IMR-90 (cell line): ENCODE measurements at regions not wholly inside any gene's neighbourhood (a gene's known extent, or its start where the extent isn't known, plus 50 kb on each side); places are given as distances from the start of the nearest gene placed in this dataset.
A peak's percentile ranks its signal among the peaks of the same experiment; 100 is the strongest.

Experiments
- ATAC-seq: fragments of 200-7000 bp; cut with Tn5 transposase; 2 replicates; pipeline ENCODE4 v1.9.1; 2020; ENCODE audit warnings: low read depth, mild to moderate bottlenecking, moderate library complexity
- BruUV-seq: library from RNA; stranded (reverse); fragments of 400-500 nt; replicated peaks from 2 replicates; lab custom pipeline; 2021; lab: Mats Ljungman, UMichigan
- CTCF ChIA-PET: fragments of 300-600 bp; formaldehyde crosslinking; extraction: SDS; loops from one replicate; lab custom pipeline; 2021; ENCODE audit warnings: antibody characterized with exemption; lab: Yijun Ruan, JAX
- POLR2A ChIA-PET: fragments of 300-600 bp; sonication (Branson Sonifier 250); formaldehyde crosslinking; loops from one replicate; lab custom pipeline; 2022; ENCODE audit warnings: antibody characterized with exemption; ENCODE audit not compliant: unreplicated experiment; lab: Charles Lee
- DNase-seq: peaks from one replicate; pipeline ENCODE4 v3.0.0; 2013
- H2AFZ ChIP-seq: replicated peaks from 2 replicates; pipeline ENCODE3; 2013; ENCODE audit warnings: low read length, mild to moderate bottlenecking; ENCODE audit not compliant: poor library complexity
- H2AK5ac ChIP-seq: 2 replicates; pipeline ENCODE4 v1.6.1; 2013; ENCODE audit warnings: low read depth, low read length, inconsistent platforms
- H2AK9ac ChIP-seq: replicated peaks from 2 replicates; pipeline ENCODE3; 2013; ENCODE audit warnings: mild to moderate bottlenecking, low read depth, low read length, moderate library complexity; ENCODE audit not compliant: poor library complexity
- H2BK120ac ChIP-seq: 2 replicates; pipeline ENCODE4 v1.6.1; 2013; ENCODE audit warnings: low read depth, low read length, inconsistent platforms
- H2BK15ac ChIP-seq: 3 replicates; pipeline ENCODE4 v1.6.1; 2013; ENCODE audit warnings: low read depth, low read length, inconsistent platforms
- H2BK20ac ChIP-seq: 2 replicates; pipeline ENCODE4 v1.6.1; 2013; ENCODE audit warnings: low read depth, mild to moderate bottlenecking, inconsistent platforms, low read length, moderate library complexity
- H2BK5ac ChIP-seq: 2 replicates; pipeline ENCODE4 v1.6.1; 2013; ENCODE audit warnings: mild to moderate bottlenecking, low read depth, low read length, inconsistent platforms; ENCODE audit not compliant: poor library complexity, severe bottlenecking
- H3K14ac ChIP-seq: replicated peaks from 2 replicates; pipeline ENCODE4 v1.6.1; 2013; ENCODE audit warnings: low read depth, low read length, inconsistent platforms
- H3K18ac ChIP-seq: 2 replicates; pipeline ENCODE4 v1.6.1; 2013; ENCODE audit warnings: low read depth, low read length, control low read depth
- H3K23ac ChIP-seq: 2 replicates; pipeline ENCODE4 v1.6.1; 2013; ENCODE audit warnings: low read depth, low read length, inconsistent platforms
- H3K27ac ChIP-seq: 2 replicates; pipeline ENCODE4 v1.5.1; 2013; ENCODE audit warnings: mild to moderate bottlenecking, control low read depth, low read length; ENCODE audit not compliant: insufficient read depth
- H3K27me3 ChIP-seq: 2 replicates; pipeline ENCODE4 v1.6.1; 2013; ENCODE audit warnings: low read length; ENCODE audit not compliant: control insufficient read depth, insufficient read depth
- H3K36me3 ChIP-seq: 2 replicates; pipeline ENCODE4 v1.6.1; 2013; ENCODE audit warnings: low read length, mixed read lengths; ENCODE audit not compliant: control insufficient read depth, insufficient read depth
- H3K4ac ChIP-seq: 2 replicates; pipeline ENCODE4 v1.6.1; 2013; ENCODE audit warnings: low read depth, low read length, inconsistent platforms
- H3K4me1 ChIP-seq: 2 replicates; pipeline ENCODE4 v1.6.1; 2013; ENCODE audit warnings: low read length, mixed read lengths; ENCODE audit not compliant: control insufficient read depth, insufficient read depth
- H3K4me2 ChIP-seq: 2 replicates; pipeline ENCODE4 v1.6.1; 2013; ENCODE audit warnings: low read depth, mild to moderate bottlenecking, control low read depth, low read length, moderate library complexity
- H3K4me3 ChIP-seq: 2 replicates; pipeline ENCODE4 v1.5.1; 2013; ENCODE audit warnings: low read depth, mild to moderate bottlenecking, control low read depth, low read length, moderate library complexity; ENCODE audit not compliant: insufficient read depth
- H3K56ac ChIP-seq: 2 replicates; pipeline ENCODE4 v1.6.1; 2013; ENCODE audit warnings: low read length, inconsistent platforms; ENCODE audit not compliant: insufficient read depth; ENCODE audit errors: extremely low read depth
- H3K79me1 ChIP-seq, 2 experiments: 2 replicates each; pipeline ENCODE4 v1.6.1; 2013; ENCODE audit warnings: low read length in 2 of 2, inconsistent platforms in 1 of 2, low read depth in 1 of 2
- H3K9ac ChIP-seq: 2 replicates; pipeline ENCODE4 v1.6.1; 2013; ENCODE audit warnings: low read depth, low read length, control low read depth
- H3K9me1 ChIP-seq: 2 replicates; pipeline ENCODE4 v1.6.1; 2013; ENCODE audit warnings: low read length, inconsistent platforms; ENCODE audit not compliant: insufficient read depth
- H3K9me3 ChIP-seq: 2 replicates; pipeline ENCODE4 v1.6.1; 2013; ENCODE audit warnings: low read length; ENCODE audit not compliant: control insufficient read depth, insufficient read depth
- H4K20me1 ChIP-seq: 2 replicates; pipeline ENCODE4 v1.6.1; 2013; ENCODE audit warnings: low read length, inconsistent platforms; ENCODE audit not compliant: insufficient read depth
- H4K5ac ChIP-seq: 2 replicates; pipeline ENCODE4 v1.6.1; 2013; ENCODE audit warnings: mild to moderate bottlenecking, low read depth, low read length, control low read depth
- H4K8ac ChIP-seq, 2 experiments: 2 replicates each; pipeline ENCODE4 v1.6.1; 2013; ENCODE audit warnings: low read depth in 2 of 2, low read length in 2 of 2, control low read depth in 1 of 2, inconsistent platforms in 1 of 2
- H4K91ac ChIP-seq: 2 replicates; pipeline ENCODE4 v1.6.1; 2013; ENCODE audit warnings: low read depth, low read length, inconsistent platforms; ENCODE audit not compliant: insufficient read depth
- CEBPB ChIP-seq: IDR thresholded peaks from 2 replicates; pipeline ENCODE4 v1.6.1; 2012; ENCODE audit warnings: low read depth, low read length, improper control_type of control experiment
- CHD1 ChIP-seq: IDR thresholded peaks from 2 replicates; pipeline ENCODE4 v1.6.1; 2012; ENCODE audit warnings: low read depth, low read length, improper control_type of control experiment
- FOS ChIP-seq: fragments of 150-350 bp; IDR thresholded peaks from 2 replicates; pipeline ENCODE4 v1.6.1; 2016; ENCODE audit warnings: low read depth, low read length
- MAFK ChIP-seq: IDR thresholded peaks from 2 replicates; pipeline ENCODE4 v1.6.1; 2012; ENCODE audit warnings: low read depth, low read length, improper control_type of control experiment
- MAZ ChIP-seq: IDR thresholded peaks from 2 replicates; pipeline ENCODE4 v1.6.1; 2012; ENCODE audit warnings: low read depth, mild to moderate bottlenecking, low read length, improper control_type of control experiment, moderate library complexity, borderline replicate concordance
- MXI1 ChIP-seq: IDR thresholded peaks from 2 replicates; pipeline ENCODE4 v1.6.1; 2012; ENCODE audit warnings: low read depth, mild to moderate bottlenecking, low read length, moderate library complexity, borderline replicate concordance
- NFE2L2 ChIP-seq: fragments of 150-350 bp; IDR thresholded peaks from 2 replicates; pipeline ENCODE4 v1.6.1; 2016; ENCODE audit warnings: low read depth, mild to moderate bottlenecking, low read length
- POLR2A ChIP-seq: IDR thresholded peaks from 2 replicates; pipeline ENCODE4 v1.6.1; 2012; ENCODE audit warnings: mild to moderate bottlenecking, low read depth, low read length
- RAD21 ChIP-seq: IDR thresholded peaks from 2 replicates; pipeline ENCODE4 v1.6.1; 2012; ENCODE audit warnings: low read length, improper control_type of control experiment
- RCOR1 ChIP-seq: IDR thresholded peaks from 2 replicates; pipeline ENCODE4 v1.6.1; 2012; ENCODE audit warnings: mild to moderate bottlenecking, low read length, improper control_type of control experiment; ENCODE audit not compliant: insufficient replicate concordance
- RFX5 ChIP-seq: IDR thresholded peaks from 2 replicates; pipeline ENCODE4 v1.8.0; 2012; ENCODE audit warnings: low read depth, mild to moderate bottlenecking, low read length, moderate library complexity
- SMC3 ChIP-seq: fragments of 150-350 bp; IDR thresholded peaks from 2 replicates; pipeline ENCODE4 v1.6.1; 2016; ENCODE audit warnings: low read depth, mild to moderate bottlenecking, antibody characterized with exemption, low read length, moderate library complexity
- WGBS, 2 experiments: methylation state at CpG; one replicate each; pipeline versions ENCODE4 v1.1.5 to v1.1.7; 2013; ENCODE audit warnings: missing lambda C conversion rate in 2 of 2; ENCODE audit not compliant: insufficient read length in 1 of 2; ENCODE audit errors: extremely low coverage in 2 of 2; 5-methylcytosine and 5-hydroxymethylcytosine counted together
- dilution Hi-C: fragments of 300-500 bp; cut with HindIII; formaldehyde crosslinking; loops from one replicate; pipeline ENCODE4 v1.14.3; 2018; ENCODE audit warnings: low sequenced_read_pairs; ENCODE audit not compliant: unreplicated experiment
- in situ Hi-C: fragments of 300-500 bp; cut with MboI; formaldehyde crosslinking; loops from 3 replicates; pipeline ENCODE4 v1.14.3; 2019; ENCODE audit warnings: low sequenced_read_pairs, inconsistent platforms, mixed read lengths
- intact Hi-C: fragments of 100-400 bp; cut with micrococcal nuclease; formaldehyde crosslinking; loops from 2 replicates; pipeline ENCODE4 v1.10.0; 2022
- TF ChIP-seq, protein P1 (sequence below): fragments of 150-350 bp; IDR thresholded peaks from 2 replicates; pipeline ENCODE4 v1.6.1; 2017; ENCODE audit warnings: mild to moderate bottlenecking, antibody characterized with exemption, low read length, low read depth

DNA sequence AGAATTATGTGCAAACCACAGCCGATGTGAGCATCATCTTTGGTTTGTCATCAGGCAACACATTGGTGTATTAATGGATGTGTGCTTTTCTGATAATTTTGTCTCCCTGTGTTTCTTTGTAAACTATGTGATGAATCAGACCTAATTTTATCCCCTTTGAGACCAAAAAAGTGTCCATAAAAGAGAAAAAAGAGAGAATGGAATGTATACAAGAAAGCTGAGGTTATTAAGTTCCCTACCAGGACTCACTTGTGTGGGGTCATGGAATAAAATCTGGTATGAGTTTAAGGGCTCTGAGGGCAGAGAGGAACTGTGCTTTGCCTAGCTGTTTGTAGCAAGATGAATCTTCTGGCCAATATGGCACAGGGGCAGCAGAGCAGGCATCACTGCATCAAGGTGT is 239.5 kb upstream of the HAND2 start:
- in situ Hi-C loops = no loop called here
- TF ChIP-seq CEBPB (no peak), FOS (no peak), MAZ (no peak), RAD21 (no peak), MAFK (no peak), POLR2A (no peak), CHD1 (no peak), RCOR1 (no peak), SMC3 (no peak), MXI1 (no peak), NFE2L2 (no peak), RFX5 (no peak)
- TF ChIP-seq, protein P1, sequence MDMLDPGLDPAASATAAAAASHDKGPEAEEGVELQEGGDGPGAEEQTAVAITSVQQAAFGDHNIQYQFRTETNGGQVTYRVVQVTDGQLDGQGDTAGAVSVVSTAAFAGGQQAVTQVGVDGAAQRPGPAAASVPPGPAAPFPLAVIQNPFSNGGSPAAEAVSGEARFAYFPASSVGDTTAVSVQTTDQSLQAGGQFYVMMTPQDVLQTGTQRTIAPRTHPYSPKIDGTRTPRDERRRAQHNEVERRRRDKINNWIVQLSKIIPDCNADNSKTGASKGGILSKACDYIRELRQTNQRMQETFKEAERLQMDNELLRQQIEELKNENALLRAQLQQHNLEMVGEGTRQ = no peak
- no peak overlapping the region for H4K5ac ChIP-seq
- no peak overlapping the region for H2BK120ac ChIP-seq
- H2BK20ac ChIP-seq = no peak overlapping the region
- no peaks in the 10 kb centered on the region for H4K20me1 ChIP-seq
- no peaks in the 10 kb centered on the region for H3K9me3 ChIP-seq
- DNase-seq (peak; percentile 5), ATAC-seq (peak; percentile 65; the same call in 1 of the 2 replicates)
- no peaks in the 10 kb centered on the region for H3K27me3 ChIP-seq
- dilution Hi-C loops = no loop called here
- H2AK9ac ChIP-seq = no peak overlapping the region
- no peak overlapping the region for H2AFZ ChIP-seq
- intact Hi-C loops = no loop called here
- H3K27ac ChIP-seq = no peak overlapping the region
- H3K4me3 ChIP-seq = no peak overlapping the region
- H3K9ac ChIP-seq = no peak overlapping the region
- ChIA-PET CTCF (no interaction called here), POLR2A (no interaction called here)
- 0 out of 2 replicates have a peak overlapping the region, but pooled peaks have one; percentile 21 for H3K4me2 ChIP-seq
- H2BK5ac ChIP-seq = no peak overlapping the region
- H3K9me1 ChIP-seq = no peaks in the 10 kb centered on the region
- H3K23ac ChIP-seq = no peak overlapping the region
- WGBS, 2 experiments = no CpG with 5 or more reads among the region's 1 CpG
- H2AK5ac ChIP-seq = no peak overlapping the region
- H3K36me3 ChIP-seq = no peaks in the 10 kb centered on the region
- no TSS peak for BruUV-seq
- no peak overlapping the region for H3K18ac ChIP-seq
- no peak overlapping the region for H3K4ac ChIP-seq
- 0 out of 2 replicates have a peak, but pooled peaks cover 2% of the 10 kb centered on the region for H3K4me1 ChIP-seq
- no peak overlapping the region for H3K14ac ChIP-seq
- H3K56ac ChIP-seq = no peak overlapping the region
- no peaks in the 10 kb centered on the region for H3K79me1 ChIP-seq
- H4K8ac ChIP-seq = no peak overlapping the region
- H4K91ac ChIP-seq = no peak overlapping the region
- no peak overlapping the region for H2BK15ac ChIP-seq
